ENCODE measurements at regions not wholly inside any gene's neighbourhood (a gene's known extent, or its start where the extent isn't known, plus 50 kb on each side); places are given as distances from the start of the nearest gene placed in this dataset.

DNA sequence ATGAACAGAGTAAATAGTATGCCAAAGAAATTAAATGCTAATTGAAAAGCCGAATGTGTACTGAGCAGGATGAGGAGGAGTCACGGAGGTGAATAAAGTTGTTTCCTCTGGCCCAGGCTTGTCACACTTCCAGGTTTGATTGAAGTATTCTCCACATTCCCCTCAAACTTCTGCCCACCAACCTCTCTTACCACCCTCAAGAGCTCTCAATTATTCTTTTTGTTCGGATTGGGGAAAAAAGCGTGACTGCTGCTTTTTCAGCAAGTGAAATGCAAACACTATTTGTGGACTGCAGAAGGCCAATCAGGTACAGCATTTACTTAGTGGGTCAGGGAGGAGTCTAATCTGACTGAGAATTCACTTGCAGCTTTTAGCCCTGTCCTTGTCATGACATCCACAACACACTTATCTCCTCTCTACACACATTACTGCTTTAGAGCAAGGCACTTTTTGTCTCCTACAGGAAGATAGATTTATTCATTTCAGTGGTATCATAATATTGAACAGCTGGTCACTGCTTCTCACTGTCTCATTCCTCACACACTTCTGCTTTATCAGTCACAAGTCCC is 375.6 kb upstream of the PRMT6 start:
- Mint-ChIP-seq H3K36me3 (ENCODE audit: insufficient read depth) (no peaks in the 10 kb centered on the region), H3K27me3 (no peaks in the 10 kb centered on the region), H3K9me3 (ENCODE audit: low read depth) (no peaks in the 10 kb centered on the region), H3K27ac (no peak overlapping the region), H3K4me3 (ENCODE audit: low read depth) (no peak overlapping the region), H3K4me1 (ENCODE audit: low read depth) (peaks cover 15% of the 10 kb centered on the region)
- TF ChIP-seq, protein P1, sequence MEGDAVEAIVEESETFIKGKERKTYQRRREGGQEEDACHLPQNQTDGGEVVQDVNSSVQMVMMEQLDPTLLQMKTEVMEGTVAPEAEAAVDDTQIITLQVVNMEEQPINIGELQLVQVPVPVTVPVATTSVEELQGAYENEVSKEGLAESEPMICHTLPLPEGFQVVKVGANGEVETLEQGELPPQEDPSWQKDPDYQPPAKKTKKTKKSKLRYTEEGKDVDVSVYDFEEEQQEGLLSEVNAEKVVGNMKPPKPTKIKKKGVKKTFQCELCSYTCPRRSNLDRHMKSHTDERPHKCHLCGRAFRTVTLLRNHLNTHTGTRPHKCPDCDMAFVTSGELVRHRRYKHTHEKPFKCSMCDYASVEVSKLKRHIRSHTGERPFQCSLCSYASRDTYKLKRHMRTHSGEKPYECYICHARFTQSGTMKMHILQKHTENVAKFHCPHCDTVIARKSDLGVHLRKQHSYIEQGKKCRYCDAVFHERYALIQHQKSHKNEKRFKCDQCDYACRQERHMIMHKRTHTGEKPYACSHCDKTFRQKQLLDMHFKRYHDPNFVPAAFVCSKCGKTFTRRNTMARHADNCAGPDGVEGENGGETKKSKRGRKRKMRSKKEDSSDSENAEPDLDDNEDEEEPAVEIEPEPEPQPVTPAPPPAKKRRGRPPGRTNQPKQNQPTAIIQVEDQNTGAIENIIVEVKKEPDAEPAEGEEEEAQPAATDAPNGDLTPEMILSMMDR (IDR thresholded peaks at IDR 0.05; ENCODE audit: unreplicated experiment): no peak
- DNase-seq (ENCODE audit: low spot score, unreplicated experiment): no peak

DNA sequence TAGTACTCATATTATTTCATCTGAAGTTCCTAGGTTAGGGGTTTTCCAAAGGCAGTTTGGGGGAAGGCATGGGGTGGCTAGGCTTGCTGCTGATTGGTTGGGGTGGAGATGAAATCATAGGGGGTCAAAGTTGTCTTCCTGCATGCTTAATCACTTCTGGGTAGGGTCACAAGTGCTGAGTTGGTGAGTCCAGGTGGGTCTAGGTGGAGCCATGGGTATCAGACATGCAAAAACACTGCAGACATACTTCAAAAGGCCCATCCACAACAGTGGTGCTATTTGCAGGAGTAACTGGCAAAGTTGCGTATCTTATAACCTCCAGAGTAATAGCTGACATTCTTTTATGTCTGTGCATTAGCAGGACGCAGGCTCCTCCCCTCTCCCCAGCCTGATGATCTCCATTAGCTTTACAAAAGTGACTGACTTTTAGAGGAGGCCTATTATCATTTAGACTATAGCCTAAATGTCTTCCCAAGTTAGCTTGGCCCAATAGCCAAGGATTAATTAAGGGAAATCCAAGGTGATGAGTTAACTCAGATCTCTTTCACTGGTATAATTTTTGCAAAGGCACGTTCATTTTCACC is 374.4 kb upstream of the PRMT6 start:
- Mint-ChIP-seq H3K9me3 (ENCODE audit: low read depth) (no peaks in the 10 kb centered on the region), H3K4me3 (ENCODE audit: low read depth) (no peak overlapping the region), H3K4me1 (ENCODE audit: low read depth) (peaks cover 15% of the 10 kb centered on the region), H3K27me3 (no peaks in the 10 kb centered on the region), H3K36me3 (ENCODE audit: insufficient read depth) (no peaks in the 10 kb centered on the region), H3K27ac (no peak overlapping the region)
- TF ChIP-seq, protein P1 (IDR thresholded peaks at IDR 0.05; ENCODE audit: unreplicated experiment): no peak
- DNase-seq (ENCODE audit: low spot score, unreplicated experiment): no peak

DNA sequence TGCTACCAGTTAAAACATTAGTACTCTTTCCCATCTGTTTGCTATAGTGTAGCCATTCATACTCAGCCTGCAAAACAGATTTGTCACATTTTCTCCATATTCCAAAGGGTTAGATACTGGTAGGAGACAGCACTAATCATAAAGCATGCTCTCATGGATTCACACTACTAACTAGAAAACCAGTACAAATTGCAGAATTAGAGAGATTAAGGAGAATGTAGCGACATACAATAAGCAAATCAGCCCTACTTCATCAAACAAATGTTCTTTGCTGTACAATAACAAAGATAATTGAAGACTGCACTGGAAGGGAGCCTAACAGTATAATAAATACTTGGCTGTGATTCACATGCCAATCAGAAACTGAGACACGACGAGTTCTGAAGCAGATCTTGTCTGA is 368.0 kb upstream of the PRMT6 start:
- no peak for DNase-seq (ENCODE audit: low spot score, unreplicated experiment)
- H3K27ac Mint-ChIP-seq: no peak overlapping the region
- TF ChIP-seq, protein P1 (IDR thresholded peaks at IDR 0.05; ENCODE audit: unreplicated experiment): no peak
- H3K9me3 Mint-ChIP-seq (ENCODE audit: low read depth): no peaks in the 10 kb centered on the region
- H3K36me3 Mint-ChIP-seq (ENCODE audit: insufficient read depth): no peaks in the 10 kb centered on the region
- H3K4me1 Mint-ChIP-seq (ENCODE audit: low read depth): no peaks in the 10 kb centered on the region
- H3K27me3 Mint-ChIP-seq: no peaks in the 10 kb centered on the region
- H3K4me3 Mint-ChIP-seq (ENCODE audit: low read depth): no peak overlapping the region

DNA sequence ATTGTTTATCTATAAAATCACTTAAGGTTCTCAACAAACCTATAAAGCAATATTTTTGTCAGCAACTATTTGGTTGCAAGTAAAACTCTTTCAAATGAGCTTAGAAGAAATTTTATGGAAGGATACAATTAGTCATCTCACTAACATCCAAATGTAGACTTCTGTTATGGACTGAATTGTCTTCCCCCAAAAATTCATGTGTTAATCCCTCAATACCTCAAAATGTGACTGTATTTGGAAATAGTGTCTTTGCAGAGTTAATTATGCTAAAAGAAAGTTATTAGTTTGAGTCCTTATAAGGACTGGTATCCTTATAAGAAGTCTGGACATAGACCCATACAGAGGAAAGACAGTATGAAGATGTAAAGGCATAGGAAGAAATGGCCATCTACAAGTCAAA is 357.8 kb upstream of the PRMT6 start:
- Mint-ChIP-seq H3K9me3 (ENCODE audit: low read depth) (no peaks in the 10 kb centered on the region), H3K36me3 (ENCODE audit: insufficient read depth) (no peaks in the 10 kb centered on the region), H3K27me3 (no peaks in the 10 kb centered on the region), H3K4me1 (ENCODE audit: low read depth) (no peaks in the 10 kb centered on the region), H3K27ac (no peak overlapping the region), H3K4me3 (ENCODE audit: low read depth) (no peak overlapping the region)
- TF ChIP-seq, protein P1 (IDR thresholded peaks at IDR 0.05; ENCODE audit: unreplicated experiment): no peak
- no peak for DNase-seq (ENCODE audit: low spot score, unreplicated experiment)

DNA sequence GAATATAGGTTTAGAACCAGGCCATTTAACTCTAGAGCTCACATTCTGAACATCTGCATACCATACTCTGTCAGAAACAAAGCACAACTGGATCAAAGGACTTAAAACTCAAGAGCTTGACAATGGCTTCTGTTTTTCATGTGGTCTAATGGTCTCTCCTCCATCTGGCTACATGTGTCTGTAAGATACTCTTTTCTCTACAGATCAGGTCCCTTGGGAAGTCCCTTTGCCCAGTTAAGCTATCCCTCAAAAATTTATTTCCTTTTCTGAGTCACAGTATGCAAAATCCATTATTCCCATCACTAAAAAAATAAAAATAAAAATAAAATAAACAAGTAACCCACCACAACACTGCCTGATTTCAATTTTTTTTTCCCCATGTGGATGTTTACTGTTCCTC is 357.0 kb upstream of the PRMT6 start:
- Mint-ChIP-seq H3K27ac (no peak overlapping the region), H3K9me3 (ENCODE audit: low read depth) (no peaks in the 10 kb centered on the region), H3K27me3 (no peaks in the 10 kb centered on the region), H3K4me1 (ENCODE audit: low read depth) (no peaks in the 10 kb centered on the region), H3K4me3 (ENCODE audit: low read depth) (no peak overlapping the region), H3K36me3 (ENCODE audit: insufficient read depth) (no peaks in the 10 kb centered on the region)
- no peak for DNase-seq (ENCODE audit: low spot score, unreplicated experiment)
- TF ChIP-seq, protein P1 (IDR thresholded peaks at IDR 0.05; ENCODE audit: unreplicated experiment): no peak

Measured in progenitor cell of endocrine pancreas (in vitro differentiated cells).